Right atrium auricular region (tissue), 2 donors: ENCODE measurements at regions not wholly inside any gene's neighbourhood (a gene's known extent, or its start where the extent isn't known, plus 50 kb on each side); places are given as distances from the start of the nearest gene placed in this dataset.

Experiments used
- DNase-seq: peaks from one replicate; pipeline ENCODE4 v3.0.0-alpha.2; 2019; ENCODE audit warnings: low spot score
- H3K27ac ChIP-seq, 2 donors: fragments of 200-600 bp; sonication (generic); 1 replicate in 1 of 2; 2 replicates in 1 of 2; pipeline ENCODE4 v1.5.1; 2016 to 2019
- H3K27me3 ChIP-seq, 2 donors: fragments of 200-600 bp; sonication (generic); one replicate each; pipeline versions ENCODE4 v1.5.1 to v1.6.0; 2017 to 2019
- H3K36me3 ChIP-seq: fragments of 200-600 bp; sonication (generic); one replicate; pipeline ENCODE4 v1.5.1; 2016
- H3K4me1 ChIP-seq, 2 donors: fragments of 200-600 bp; sonication (generic); one replicate each; pipeline versions ENCODE4 v1.5.1 to v1.6.0; 2017 to 2019
- H3K4me3 ChIP-seq, 2 donors: fragments of 200-600 bp; sonication (generic); 1 replicate in 1 of 2; 2 replicates in 1 of 2; pipeline ENCODE4 v1.5.1; 2017 to 2019; ENCODE audit warnings: mild to moderate bottlenecking in 1 of 2, moderate library complexity in 1 of 2
- H3K9me3 ChIP-seq, 2 donors: fragments of 200-600 bp; sonication (generic); one replicate each; pipeline ENCODE4 v1.5.1; 2019
- TF ChIP-seq, protein P1 (sequence below), 2 donors: fragments of 200-600 bp; sonication (generic); IDR thresholded peaks; one replicate each; pipeline ENCODE4 v1.5.1; 2019; ENCODE audit warnings: antibody characterized with exemption in 2 of 2

DNA sequence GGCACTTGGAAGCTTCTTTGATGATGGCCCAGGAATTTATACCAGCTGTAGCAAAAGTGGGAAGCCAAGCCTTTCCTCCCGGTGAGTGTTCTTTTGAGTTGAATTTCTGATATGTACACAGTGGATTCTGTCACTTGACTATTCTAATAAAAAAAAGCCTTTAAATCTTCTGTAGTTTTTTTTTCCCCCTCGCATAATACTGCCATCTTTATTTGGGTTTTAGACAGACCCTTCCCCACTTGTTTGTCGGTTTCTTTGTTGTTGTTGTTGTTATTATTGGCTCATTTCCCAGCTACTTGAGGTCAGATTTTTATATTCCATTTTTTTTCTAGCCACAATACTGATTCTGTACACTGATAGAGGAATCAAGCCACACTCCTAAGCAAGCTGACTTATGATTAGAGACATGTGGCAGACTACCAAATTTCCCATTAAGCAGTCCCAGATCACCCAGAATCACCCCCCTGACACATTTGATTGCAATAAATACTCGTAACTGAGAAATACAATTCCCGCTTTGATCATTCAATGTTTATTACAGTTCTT lies 122.4 kb upstream of the IL12A start:
- Histone ChIP-seq H3K4me1 (peaks cover 0 to 66% of the 10 kb centered on the region in 2 donors), H3K27ac (peak overlapping the region; percentile 48 to 71), H3K36me3 (no peaks in the 10 kb centered on the region), H3K4me3 (no peak overlapping the region), H3K9me3 (peaks cover 0 to 8% of the 10 kb centered on the region in 2 donors), H3K27me3 (no peaks in the 10 kb centered on the region)
- no peak for DNase-seq
- TF ChIP-seq, protein P1, sequence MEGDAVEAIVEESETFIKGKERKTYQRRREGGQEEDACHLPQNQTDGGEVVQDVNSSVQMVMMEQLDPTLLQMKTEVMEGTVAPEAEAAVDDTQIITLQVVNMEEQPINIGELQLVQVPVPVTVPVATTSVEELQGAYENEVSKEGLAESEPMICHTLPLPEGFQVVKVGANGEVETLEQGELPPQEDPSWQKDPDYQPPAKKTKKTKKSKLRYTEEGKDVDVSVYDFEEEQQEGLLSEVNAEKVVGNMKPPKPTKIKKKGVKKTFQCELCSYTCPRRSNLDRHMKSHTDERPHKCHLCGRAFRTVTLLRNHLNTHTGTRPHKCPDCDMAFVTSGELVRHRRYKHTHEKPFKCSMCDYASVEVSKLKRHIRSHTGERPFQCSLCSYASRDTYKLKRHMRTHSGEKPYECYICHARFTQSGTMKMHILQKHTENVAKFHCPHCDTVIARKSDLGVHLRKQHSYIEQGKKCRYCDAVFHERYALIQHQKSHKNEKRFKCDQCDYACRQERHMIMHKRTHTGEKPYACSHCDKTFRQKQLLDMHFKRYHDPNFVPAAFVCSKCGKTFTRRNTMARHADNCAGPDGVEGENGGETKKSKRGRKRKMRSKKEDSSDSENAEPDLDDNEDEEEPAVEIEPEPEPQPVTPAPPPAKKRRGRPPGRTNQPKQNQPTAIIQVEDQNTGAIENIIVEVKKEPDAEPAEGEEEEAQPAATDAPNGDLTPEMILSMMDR (IDR thresholded peaks at IDR 0.05), result no peak

DNA sequence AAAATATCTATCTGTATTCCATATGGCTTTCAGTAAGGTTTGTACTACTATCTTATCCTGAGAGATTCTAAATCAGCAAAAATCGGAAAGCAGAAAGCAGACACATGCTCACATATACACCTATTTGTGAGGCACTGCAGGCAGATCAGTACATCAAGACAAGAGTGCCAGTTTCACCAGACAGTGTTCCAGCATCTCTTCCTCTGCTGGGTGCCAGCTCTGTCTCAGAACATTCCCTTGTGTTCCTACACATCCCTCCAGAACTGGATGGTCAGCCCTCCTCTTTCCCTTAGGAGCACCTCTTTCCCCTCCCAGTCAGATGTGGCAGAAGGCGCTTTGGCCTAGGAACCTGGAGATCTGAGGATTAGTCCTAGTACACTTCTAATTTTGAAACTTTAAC lies 121.3 kb upstream of the IL12A start:
- Histone ChIP-seq H3K4me3 (no peak overlapping the region), H3K36me3 (no peaks in the 10 kb centered on the region), H3K9me3 (peaks cover 0 to 8% of the 10 kb centered on the region in 2 donors), H3K4me1 (peaks cover 0 to 63% of the 10 kb centered on the region in 2 donors), H3K27ac (peak overlapping the region; percentile 48 to 71), H3K27me3 (no peaks in the 10 kb centered on the region)
- DNase-seq, result no peak
- TF ChIP-seq, protein P1 (IDR thresholded peaks at IDR 0.05), result no peak

GRCh38 chr3:159870723-159871122 lies 117.9 kb upstream of the IL12A start:
- Histone ChIP-seq H3K9me3 (peaks cover 0 to 8% of the 10 kb centered on the region in 2 donors), H3K27ac (peak overlapping the region in 1 of 2 donors; percentile 59), H3K27me3 (no peaks in the 10 kb centered on the region), H3K4me1 (peaks cover 0 to 57% of the 10 kb centered on the region in 2 donors), H3K4me3 (no peak overlapping the region), H3K36me3 (no peaks in the 10 kb centered on the region)
- TF ChIP-seq, protein P1 (IDR thresholded peaks at IDR 0.05), result no peak
- DNase-seq, result no peak

DNA sequence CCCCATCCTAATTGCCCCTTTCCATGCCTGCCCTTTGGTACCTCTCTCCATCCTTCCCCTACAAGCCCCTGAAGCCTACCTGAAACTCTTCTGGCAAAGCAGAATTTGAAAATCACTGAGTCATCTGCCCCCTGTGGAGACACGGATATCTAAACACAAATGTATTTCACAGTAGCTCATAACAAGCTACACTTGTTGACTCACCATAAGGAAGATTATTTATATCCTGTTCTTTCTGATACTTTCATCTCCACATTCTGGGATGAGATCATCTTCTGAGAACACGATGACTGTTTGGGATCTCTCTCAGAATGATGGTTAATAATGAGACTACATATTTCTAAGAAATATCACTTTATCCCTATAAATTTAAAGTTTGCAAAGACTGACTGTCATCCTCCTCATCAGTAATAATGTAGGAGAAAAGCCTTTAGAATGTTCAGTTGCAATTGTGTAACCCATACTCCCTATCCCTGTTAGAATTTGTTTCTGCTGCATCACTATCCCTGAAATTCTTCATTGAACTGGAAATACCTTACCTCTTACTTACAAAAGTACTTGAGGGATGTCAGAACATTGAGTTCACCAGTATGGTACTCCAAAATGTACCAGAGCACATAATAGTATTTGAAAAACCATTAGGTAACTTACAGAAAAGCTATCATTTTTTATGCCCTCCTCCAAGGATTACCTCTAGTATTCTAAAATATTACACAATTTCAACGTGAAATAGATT lies 116.1 kb upstream of the IL12A start:
- H3K36me3 ChIP-seq, result peaks cover 4% of the 10 kb centered on the region
- TF ChIP-seq, protein P1 (IDR thresholded peaks at IDR 0.05), result no peak
- no peak for DNase-seq
- H3K27ac ChIP-seq, result peak overlapping the region; percentile 6 to 59
- no peak overlapping the region for H3K4me3 ChIP-seq
- no peaks in the 10 kb centered on the region for H3K27me3 ChIP-seq
- peaks cover 0 to 40% of the 10 kb centered on the region in 2 donors for H3K4me1 ChIP-seq
- H3K9me3 ChIP-seq, result peaks cover 0 to 8% of the 10 kb centered on the region in 2 donors

DNA sequence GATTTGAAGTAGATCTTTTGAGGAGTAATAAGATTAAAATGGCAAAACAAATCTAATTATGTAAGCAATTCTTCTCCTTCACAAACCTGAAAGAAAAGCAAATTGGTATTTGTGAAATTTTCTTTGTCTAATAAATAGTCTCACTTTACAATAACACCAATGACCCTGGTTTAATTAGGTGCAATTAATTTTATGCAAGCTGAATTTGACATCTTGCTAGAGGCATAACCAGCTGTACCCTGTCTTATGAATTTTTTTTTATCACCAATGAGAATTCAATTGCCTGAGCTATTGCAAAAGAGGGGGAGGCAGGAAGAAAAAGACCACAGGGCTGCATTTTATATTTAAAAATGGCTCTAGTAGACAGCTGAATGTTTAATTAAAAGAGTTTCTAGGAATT lies 113.5 kb upstream of the IL12A start:
- TF ChIP-seq, protein P1 (IDR thresholded peaks at IDR 0.05), result no peak
- Histone ChIP-seq H3K27ac (no peak overlapping the region), H3K4me1 (peaks cover 0 to 54% of the 10 kb centered on the region in 2 donors), H3K36me3 (peaks cover 4% of the 10 kb centered on the region), H3K27me3 (no peaks in the 10 kb centered on the region), H3K4me3 (no peak overlapping the region), H3K9me3 (peaks cover 0 to 1% of the 10 kb centered on the region in 2 donors)
- DNase-seq, result no peak
